ENCODE measurements at regions not wholly inside any gene's neighbourhood (a gene's known extent, or its start where the extent isn't known, plus 50 kb on each side); places are given as distances from the start of the nearest gene placed in this dataset.
A peak's percentile ranks its signal among the peaks of the same experiment; 100 is the strongest.

GRCh38 chr5:1701884-1702283 lies 97.8 kb downstream of the MRPL36 start:
- Histone ChIP-seq H3K36me3 (no peaks in the 10 kb centered on the region), H3K27ac (replicated peaks in 1 of 4) (no peak overlapping the region), H3K4me3 (no peak overlapping the region), H3K9me3 (no peaks in the 10 kb centered on the region), H3K27me3 (peaks cover 0 to 54% (median 0%) of the 10 kb centered on the region in 4 donors), H3K4me1 (no peaks in the 10 kb centered on the region)
- TF ChIP-seq POLR2AphosphoS5 (IDR thresholded peaks at IDR 0.05) (no peak), CTCF (IDR thresholded peaks at IDR 0.05) (no peak), EP300 (IDR thresholded peaks at IDR 0.05) (no peak), POLR2A (IDR thresholded peaks at IDR 0.05; ENCODE audit: low read depth) (no peak)
- intact Hi-C loops (cut with DNase I), result no loop called here
- 86% methylated on average over 22 of the region's 22 CpGs for WGBS
- peak; percentile 45 for DNase-seq (ENCODE audit: extremely low spot score)

DNA sequence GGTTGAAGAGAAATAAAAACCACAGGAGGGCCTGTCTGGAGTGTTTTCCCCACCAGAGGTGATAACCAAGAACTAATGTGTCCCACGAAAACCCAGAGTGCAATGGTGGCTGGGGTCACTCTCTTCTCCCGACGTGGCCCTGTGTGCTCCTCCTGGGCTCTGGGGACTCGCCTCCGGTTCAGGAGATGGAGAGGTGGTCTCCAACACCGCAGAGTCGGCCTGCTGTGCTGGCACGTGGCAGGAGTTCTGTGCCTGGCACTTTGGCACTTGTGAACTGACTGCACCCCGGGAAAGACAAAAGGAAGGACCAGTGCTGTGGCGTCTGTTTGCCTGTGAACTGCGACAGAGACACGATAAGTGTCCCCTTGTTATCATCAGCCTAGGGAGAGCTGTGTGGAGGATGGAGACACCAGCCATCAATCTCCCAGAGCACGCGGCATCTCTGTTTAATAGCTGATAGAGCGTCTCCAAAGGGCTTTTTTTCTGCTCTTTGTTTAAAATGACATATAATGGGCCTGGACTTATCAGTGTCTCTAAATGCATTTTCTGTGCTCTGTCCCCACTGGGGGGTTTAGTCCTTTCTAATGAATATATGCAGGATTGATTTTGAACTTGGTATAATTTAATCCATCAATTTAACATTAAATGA lies 98.3 kb downstream of the MRPL36 start:
- H3K4me3 ChIP-seq, result no peak overlapping the region
- peak; percentile 81 for DNase-seq (ENCODE audit: extremely low spot score)
- TF ChIP-seq CTCF (IDR thresholded peaks at IDR 0.05) (no peak), POLR2A (IDR thresholded peaks at IDR 0.05; ENCODE audit: low read depth) (no peak), POLR2AphosphoS5 (IDR thresholded peaks at IDR 0.05) (no peak), EP300 (IDR thresholded peaks at IDR 0.05) (no peak)
- H3K4me1 ChIP-seq, result no peaks in the 10 kb centered on the region
- 79% methylated on average over 15 of the region's 15 CpGs for WGBS
- peaks cover 0 to 54% (median 0%) of the 10 kb centered on the region in 4 donors for H3K27me3 ChIP-seq
- no peaks in the 10 kb centered on the region for H3K9me3 ChIP-seq
- no peak overlapping the region for H3K27ac ChIP-seq (replicated peaks in 1 of 4)
- intact Hi-C loops (cut with DNase I), result no loop called here
- H3K36me3 ChIP-seq, result no peaks in the 10 kb centered on the region

- 76% methylated on average over 6 of the region's 6 CpGs for WGBS
- Histone ChIP-seq H3K36me3 (no peaks in the 10 kb centered on the region), H3K9me3 (no peaks in the 10 kb centered on the region), H3K27me3 (peaks cover 0 to 38% (median 0%) of the 10 kb centered on the region in 4 donors), H3K4me1 (no peaks in the 10 kb centered on the region), H3K4me3 (no peak overlapping the region), H3K27ac (replicated peaks in 1 of 4) (no peak overlapping the region)
- TF ChIP-seq CTCF (IDR thresholded peaks at IDR 0.05) (no peak), EP300 (IDR thresholded peaks at IDR 0.05) (no peak), POLR2AphosphoS5 (IDR thresholded peaks at IDR 0.05) (no peak), POLR2A (IDR thresholded peaks at IDR 0.05; ENCODE audit: low read depth) (no peak)
- DNase-seq (ENCODE audit: extremely low spot score), result peak; percentile 31
- intact Hi-C loops (cut with DNase I), result no loop called here
These were observed 100.2 kb downstream of the MRPL36 start for GRCh38 chr5:1699394-1699793.

DNA sequence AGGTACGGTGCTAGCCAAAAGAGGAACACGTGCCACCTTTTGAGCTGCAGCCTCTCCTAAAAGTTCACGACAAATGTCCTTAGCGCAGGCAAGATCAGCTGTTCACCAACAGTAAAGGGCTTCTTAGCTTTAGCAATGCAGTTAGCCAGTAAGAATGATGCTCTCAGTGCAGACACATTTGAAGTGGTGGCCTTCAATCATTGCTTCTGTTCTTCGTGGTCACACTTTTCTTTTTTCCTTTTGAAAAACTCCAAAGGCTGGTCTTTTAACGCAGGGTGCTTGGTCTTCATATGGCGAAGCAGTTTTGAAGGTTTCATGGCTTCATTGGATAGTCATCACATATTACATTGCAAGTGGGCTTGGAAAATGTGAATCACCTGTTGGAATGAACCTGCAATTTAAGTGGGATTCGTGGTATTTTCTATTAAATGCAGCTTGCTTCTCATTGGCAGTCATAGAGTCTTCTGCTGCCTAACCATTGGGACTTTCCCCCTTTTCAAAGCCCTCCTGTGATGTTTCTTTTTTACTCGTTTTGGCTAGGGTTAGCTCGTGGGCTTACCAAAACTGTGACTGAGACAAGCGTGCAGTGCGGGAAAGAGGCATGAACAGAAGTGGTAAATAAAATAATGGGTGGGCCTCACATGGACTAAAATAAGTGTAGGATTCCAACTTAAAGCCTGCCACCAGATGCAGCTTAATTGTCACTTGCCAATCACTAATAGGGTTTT lies 100.9 kb downstream of the MRPL36 start:
- no peak for DNase-seq (ENCODE audit: extremely low spot score)
- Histone ChIP-seq H3K27me3 (peaks cover 0 to 31% (median 0%) of the 10 kb centered on the region in 4 donors), H3K4me1 (no peaks in the 10 kb centered on the region), H3K9me3 (no peaks in the 10 kb centered on the region), H3K27ac (replicated peaks in 1 of 4) (no peak overlapping the region), H3K4me3 (no peak overlapping the region), H3K36me3 (no peaks in the 10 kb centered on the region)
- TF ChIP-seq EP300 (IDR thresholded peaks at IDR 0.05) (no peak), POLR2A (IDR thresholded peaks at IDR 0.05; ENCODE audit: low read depth) (no peak), CTCF (IDR thresholded peaks at IDR 0.05) (no peak), POLR2AphosphoS5 (IDR thresholded peaks at IDR 0.05) (no peak)
- intact Hi-C loops (cut with DNase I), result no loop called here
- 76% methylated on average over 12 of the region's 12 CpGs for WGBS
